ENCODE measurements at regions not wholly inside any gene's neighbourhood (a gene's known extent, or its start where the extent isn't known, plus 50 kb on each side); places are given as distances from the start of the nearest gene placed in this dataset.

DNA sequence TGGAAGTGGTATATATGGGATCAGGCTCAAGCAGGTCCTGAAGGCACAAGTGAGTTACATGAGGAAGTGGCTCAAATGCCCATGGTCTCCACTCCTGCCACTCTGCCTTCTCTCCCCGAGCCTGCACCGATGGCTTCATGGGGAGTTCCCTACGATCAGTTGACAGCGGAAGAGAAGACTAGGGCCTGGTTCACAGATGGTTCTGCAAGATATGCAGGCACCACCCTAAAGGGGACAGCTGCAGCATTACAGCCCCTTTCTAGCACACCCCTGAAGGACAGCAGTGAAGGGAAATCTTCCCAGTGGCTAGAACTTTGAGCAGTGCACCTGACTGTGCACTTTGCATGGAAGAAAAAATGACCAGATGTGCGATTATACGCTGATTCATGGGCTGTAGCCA, 95.3 kb downstream of the HOXA1 start:
- no peak for TF ChIP-seq POLR2AphosphoS5 (IDR thresholded peaks at IDR 0.05)
- TF ChIP-seq, protein P1, sequence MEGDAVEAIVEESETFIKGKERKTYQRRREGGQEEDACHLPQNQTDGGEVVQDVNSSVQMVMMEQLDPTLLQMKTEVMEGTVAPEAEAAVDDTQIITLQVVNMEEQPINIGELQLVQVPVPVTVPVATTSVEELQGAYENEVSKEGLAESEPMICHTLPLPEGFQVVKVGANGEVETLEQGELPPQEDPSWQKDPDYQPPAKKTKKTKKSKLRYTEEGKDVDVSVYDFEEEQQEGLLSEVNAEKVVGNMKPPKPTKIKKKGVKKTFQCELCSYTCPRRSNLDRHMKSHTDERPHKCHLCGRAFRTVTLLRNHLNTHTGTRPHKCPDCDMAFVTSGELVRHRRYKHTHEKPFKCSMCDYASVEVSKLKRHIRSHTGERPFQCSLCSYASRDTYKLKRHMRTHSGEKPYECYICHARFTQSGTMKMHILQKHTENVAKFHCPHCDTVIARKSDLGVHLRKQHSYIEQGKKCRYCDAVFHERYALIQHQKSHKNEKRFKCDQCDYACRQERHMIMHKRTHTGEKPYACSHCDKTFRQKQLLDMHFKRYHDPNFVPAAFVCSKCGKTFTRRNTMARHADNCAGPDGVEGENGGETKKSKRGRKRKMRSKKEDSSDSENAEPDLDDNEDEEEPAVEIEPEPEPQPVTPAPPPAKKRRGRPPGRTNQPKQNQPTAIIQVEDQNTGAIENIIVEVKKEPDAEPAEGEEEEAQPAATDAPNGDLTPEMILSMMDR (IDR thresholded peaks at IDR 0.05; ENCODE audit: poor library complexity, severe bottlenecking) = no peak
- no peak for TF ChIP-seq RAD21 (conservative IDR thresholded peaks at IDR 0.05)
